8988T (cell line): ENCODE measurements at regions not wholly inside any gene's neighbourhood (a gene's known extent, or its start where the extent isn't known, plus 50 kb on each side); places are given as distances from the start of the nearest gene placed in this dataset.

Experiments used
- DNase-seq: peaks from one replicate; pipeline ENCODE4 v3.0.0; 2011

DNA sequence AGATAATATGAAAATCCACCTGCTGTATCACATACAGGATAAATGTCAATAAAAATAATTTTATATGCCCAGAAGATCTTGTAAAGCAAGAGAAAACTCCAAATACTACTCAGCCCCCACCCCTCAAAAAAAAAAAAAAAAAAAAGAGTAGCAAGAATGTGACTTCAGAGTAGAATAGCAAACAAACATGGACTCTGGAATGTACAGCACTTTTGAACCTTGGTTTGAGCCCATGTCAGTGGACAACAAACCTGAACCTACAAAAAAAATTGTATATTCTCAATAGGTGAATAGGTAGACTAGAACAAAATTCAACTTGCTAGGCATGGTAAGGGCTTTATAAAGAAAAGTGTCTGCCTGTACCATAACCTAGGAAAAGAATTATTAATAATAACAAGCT is 428.0 kb downstream of the SLITRK6 start:
- DNase-seq: no peak

DNA sequence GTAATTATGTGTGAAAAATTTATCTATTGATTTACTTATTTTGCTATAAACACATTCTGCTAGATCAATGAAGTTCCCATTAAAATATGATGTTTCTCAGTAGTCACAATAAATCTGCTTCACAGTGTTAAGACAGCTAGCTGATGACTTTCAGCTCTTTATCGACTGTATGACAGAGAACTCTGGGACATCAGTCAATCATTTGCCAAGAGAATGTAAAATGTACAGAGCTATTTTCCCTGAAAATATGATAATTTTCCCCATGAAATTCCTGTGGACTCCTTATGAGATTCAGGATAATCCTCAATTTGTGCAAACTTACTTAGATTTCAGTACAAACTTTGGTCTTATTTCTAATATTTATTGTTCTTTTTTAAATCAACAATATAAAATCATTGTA is 430.5 kb downstream of the SLITRK6 start:
- DNase-seq: no peak

DNA sequence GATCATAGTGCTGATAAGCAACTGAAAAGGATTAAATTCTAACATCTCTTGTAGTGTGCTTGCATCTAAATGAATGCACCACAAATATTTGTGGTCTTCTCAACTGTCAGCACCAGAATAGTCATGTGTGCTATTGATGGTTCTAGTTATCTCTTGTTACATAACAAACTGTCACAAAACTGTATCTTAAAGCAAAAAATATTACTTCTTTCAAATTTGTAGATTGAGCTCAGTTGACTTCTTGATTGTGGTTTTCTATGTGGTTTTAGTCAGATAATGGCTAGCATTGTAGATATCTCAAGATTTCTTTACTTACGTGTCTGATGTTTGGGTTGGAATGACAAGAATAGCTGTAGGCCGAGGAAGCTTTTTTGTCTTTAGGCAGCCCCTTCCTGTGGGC is 431.3 kb downstream of the SLITRK6 start:
- no peak for DNase-seq

DNA sequence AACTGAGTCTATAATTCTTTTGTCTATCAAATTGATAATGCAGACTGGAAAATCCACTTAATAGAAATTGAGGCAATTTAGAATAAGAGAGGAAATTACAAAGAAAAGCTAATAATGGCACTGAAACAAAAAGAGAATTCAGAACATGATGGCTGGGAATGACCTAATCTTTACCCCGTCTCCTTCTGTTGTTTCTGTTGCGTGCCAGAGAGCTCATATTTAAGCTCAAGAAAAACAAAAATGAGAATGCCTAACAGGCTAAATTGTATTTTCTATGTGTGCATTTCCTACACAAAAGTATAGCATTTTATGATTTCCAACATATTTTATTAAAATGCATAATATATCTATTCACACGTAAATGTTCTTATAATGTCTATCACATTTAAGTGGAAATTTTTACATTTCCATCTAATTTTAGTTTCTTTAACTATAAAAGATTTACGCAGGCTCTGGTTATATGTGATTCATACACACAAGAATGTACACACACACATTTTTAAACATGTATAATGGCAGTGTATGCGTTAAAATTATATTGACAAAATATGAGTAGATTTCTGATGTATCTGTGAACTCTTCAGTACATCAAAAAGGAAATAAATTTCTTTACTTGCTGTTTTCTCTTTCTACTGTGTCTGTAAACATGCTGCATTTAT is 432.3 kb downstream of the SLITRK6 start:
- DNase-seq: no peak

DNA sequence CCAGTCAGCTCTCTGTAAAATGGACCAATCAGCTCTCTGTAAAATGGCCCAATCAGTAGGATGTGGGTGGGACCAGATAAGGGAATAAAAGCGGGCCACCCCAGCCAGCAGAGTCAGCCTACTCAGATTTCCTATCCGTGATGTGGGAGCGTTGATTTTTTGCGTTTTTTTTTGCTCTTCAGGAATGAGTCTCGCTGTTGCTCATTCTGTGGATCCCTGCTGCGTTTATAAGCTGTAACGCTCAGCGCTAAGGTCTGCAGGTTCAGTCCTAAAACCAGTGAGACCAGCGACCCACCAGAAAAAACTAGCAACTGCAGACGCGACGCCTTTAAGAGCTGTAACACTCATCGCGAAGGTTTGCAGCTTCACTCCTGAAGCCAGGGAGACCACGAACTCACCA is 435.7 kb downstream of the SLITRK6 start:
- DNase-seq: no peak

DNA sequence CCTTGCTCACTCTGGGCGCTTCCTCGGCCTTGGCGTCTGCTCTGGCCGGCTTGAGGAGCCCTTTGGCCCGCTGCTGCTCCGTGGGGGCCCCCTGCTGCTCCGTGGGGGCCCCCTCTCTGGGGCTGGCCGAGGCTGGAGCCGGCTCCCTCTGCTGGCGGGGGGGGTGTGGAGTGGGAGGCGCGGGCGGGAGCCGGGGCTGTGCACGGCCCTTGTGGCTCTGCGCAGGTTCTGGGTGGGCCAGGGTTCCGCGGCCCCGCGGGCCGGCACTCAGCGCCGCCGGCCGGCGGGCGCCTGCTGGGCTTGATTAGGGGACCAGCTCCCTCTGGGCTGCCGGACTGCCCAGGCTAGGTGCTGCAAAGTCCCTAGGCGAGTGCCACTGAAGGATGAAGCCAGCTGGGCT is 436.2 kb downstream of the SLITRK6 start:
- DNase-seq: no peak

DNA sequence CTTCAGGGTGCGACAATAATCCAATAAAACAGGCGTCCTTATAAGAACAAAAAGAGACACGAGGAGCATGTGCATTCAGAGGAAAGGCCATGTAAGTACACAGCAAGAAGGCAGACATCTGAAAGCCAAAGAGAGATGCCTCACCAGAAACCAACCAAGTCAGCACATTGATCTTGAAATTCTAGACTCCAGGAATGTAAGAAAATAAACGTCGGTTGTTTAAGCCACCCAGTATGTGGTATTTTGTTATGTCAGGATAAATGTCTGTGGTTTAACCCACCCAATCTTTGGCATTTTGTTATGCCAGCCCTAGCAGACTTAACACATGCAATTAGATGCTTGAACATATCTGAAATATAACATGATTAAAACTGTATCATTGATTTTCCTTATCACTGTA is 452.0 kb downstream of the SLITRK6 start:
- no peak for DNase-seq

DNA sequence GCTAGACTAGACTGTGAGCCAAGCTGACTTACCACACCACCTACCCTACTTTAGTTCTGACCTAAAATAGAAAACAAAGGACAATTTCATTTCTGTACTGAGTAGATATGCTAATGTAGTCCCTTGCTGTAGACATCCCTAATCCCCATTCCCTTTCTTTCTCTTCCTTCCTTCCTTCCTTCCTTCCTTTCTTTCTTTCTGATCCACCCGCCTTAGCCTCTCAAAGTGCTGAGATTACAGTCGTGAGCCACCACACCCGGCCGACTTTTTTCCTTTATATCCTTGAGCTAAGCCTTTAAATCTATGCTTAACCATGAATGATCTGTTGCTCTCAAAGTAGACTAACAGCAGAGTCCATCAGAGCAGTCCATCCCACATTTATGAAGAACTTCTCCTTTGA is 465.0 kb downstream of the SLITRK6 start:
- DNase-seq: no peak

DNA sequence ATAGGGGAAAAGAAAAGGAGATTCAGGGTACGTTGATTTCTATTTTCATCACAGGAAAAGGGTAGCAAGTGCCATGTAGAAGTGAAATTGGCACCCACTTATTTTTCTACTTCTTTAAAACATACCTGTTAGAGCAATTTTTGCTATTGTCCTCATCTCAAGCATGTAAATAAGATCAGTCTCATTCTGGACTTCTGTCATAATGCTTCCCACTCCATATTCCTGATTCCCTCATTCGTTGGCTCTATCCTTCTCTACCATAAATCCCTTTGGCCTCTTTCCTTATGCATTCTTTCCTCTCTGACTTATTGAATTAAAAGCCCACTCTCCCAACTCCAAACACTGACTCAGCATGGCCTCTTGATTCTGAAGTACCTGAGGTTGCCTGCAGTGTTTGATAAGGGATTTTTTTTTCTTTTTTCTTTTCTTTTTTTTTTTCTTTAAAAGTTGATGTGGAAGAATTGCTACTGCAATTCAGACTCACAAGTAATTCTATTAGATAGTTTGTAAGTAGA is 465.7 kb downstream of the SLITRK6 start:
- no peak for DNase-seq

DNA sequence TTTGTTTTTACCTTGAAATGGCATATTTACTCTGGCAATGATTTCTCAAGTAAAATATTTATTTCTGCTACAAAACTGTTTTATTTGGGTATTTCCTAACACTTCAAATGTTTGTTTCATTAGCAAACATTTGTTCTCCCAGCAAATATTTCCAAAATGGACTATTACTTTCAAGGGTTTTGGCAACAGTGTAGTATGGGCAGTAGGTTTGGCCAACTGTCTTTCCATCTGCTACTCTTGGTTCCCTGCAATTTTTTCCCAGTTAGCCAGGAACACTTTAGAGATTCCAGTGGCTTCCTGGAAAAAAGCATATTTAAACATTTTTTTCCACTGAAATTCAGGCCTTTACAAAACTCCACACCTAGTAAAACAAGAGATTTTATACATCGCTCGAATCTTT is 466.6 kb downstream of the SLITRK6 start:
- no peak for DNase-seq

DNA sequence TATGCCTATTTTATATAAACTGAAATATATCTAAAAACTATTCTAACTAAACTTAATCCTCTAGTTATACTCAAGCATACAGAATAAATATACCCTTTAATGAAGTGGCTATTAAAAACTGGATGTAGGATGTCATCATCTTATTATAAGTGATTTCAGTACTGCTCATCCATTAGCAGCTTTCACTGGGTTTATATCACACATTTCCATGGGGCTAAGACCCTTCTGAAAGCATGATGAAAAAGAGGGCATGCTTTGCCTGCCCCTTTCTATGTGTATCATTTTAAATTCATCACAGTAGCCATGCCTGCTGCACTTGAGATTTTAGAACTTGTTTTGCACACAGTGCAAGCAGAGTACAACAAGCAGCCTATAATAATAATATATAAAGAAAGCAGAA is 477.5 kb downstream of the SLITRK6 start:
- DNase-seq: no peak

DNA sequence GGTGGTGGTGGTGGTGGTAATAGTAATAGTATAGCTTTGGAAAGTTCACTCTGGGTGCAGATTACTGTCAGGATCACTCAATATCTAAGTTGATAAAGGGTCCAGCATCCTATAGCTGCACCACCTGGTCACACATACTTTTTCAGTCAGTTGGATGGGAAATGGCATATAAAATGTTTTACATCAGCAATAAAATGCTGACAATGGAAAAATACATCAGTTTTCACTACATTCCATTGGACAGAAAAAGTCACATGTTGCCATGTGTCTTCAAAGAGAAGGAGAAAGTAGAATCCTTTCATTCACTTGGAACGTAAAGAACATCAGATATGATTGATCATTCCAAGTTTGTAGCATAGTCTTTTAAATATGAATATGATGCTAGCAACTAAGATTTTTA is 481.4 kb downstream of the SLITRK6 start:
- no peak for DNase-seq

DNA sequence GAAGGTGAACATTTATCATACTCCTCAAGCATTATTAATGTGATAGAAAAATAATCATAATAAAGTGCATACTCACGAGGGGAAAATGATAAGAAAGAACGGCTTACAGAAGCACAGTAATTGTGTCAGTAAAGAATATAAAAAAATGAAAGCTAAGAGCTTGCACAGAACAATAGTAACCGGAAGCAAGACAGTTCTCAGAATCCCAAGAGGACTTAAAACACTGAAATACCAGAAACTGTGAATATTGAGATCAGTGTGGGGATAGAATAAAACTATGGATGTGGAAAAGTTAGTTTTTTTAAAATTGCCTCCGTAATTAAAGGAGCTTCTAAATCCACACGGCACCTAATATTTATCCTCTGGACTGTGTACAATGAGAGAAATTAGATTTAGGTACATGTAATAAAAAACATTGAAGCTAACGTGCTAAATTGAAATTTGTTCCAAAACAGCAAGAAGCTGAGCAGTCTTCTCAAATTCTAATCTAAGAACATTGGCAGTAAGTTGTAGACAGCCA is 482.7 kb downstream of the SLITRK6 start:
- DNase-seq: no peak

DNA sequence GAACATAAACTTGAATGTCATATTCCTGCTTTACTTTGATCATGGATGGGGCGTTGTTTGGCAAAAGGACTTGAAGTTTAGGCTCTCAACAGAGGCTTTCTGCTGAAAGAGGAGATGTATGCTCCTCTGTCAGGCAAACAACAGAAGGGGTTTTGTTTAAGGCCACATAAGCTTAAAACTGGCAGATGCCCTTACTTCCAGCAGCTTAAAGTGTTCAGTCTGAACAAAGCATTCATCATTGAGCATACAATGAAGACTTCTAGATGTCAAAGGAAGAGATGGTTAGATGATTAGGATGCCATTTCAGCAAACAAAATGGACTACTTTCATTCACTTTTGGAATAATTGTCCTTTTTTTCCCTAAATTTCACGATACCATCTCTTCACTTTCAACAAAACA is 484.5 kb downstream of the SLITRK6 start:
- no peak for DNase-seq

DNA sequence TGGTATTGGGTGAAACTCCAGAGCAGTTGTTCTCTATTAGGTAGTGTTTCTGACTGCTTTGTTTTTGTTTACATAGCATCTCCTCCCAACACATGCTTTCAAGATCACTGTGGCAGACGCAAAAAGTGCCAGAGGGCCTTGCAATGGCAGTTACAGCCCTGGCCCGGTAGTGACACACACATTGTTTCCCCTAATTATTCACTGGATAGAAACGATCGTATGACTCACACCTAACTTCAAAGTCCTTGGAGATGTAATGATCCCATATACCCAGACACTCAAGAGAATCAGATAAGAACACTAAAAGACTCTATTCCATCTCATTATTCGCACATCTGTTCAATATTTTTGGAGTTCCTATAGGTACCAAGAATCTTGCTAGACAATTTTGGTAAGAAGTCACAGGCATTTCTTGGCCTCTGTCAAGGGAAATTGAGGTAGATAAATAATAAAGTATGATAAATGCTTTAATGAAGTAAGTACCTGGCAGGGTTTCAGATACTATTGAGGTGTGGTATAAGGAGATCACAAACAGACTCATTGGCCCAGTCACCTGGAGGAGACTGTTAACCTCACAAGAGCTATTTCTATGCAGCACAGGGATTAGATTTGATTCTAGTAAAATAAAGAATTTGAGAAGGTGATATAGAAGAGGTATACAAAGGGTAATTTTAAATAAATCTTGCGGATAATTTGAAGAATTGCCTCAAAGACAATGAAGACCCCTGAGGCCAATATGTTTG is 485.3 kb downstream of the SLITRK6 start:
- DNase-seq: no peak

DNA sequence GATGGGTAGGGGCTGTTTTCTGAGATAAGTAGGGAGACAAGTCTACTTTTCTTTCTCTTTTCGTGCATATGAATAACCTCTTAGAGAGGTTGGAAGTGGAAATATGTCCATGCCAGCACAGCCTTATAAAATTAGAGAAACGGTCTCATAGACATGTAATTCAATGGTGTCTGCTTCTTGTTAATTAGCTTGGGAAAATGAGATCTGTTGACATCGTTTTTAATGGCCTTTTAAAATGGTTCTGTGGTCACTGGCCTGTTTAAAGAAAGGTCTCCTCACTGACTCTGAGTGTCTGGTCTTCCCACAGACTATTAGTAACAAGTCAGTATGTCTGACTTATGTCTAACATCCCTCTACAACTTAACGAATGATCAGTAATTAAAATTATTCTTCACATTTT is 487.1 kb downstream of the SLITRK6 start:
- DNase-seq: no peak

DNA sequence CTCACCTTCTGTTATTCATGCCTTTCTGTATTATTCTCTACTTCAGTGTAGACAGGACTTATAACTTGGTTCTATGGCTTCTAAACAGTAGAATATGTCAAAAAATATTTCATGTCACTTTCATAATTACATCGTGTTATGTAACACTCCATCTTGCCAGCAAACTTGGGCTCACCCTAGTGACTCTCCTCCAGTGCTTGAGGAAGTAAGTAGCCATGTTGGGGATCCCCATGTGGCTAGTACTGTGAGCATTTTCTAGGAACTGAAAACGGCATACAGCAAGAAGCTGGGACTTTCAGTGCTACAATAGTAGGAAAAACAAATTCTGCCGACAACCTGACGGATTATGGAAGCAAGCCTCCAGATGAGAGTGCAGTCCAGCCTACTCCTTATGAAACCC is 495.6 kb downstream of the SLITRK6 start:
- DNase-seq: no peak

DNA sequence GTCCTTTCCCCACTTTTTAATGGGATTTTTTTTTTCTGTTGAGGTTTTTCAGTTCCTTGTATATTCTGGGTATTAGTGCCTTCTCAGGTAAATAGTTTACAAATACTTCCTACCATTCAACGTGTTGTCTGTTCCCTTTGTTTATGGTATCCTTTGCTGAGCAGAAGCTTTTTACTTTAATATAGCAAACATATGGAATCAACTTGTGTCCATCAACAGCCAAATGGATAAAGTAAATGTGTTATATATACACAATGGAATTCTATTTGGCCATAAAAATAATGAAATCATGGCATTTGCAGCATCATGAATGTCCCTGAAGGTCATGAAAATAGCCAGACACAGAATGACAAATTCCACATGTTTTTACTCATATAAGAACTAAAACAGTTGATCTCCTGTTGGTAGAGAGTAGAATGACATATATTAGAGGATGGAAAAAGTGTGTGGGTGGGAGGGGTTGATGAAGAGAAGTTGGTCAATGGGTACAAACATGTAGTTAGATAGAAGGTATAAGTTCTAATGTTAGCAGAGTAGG is 500.8 kb downstream of the SLITRK6 start:
- no peak for DNase-seq

DNA sequence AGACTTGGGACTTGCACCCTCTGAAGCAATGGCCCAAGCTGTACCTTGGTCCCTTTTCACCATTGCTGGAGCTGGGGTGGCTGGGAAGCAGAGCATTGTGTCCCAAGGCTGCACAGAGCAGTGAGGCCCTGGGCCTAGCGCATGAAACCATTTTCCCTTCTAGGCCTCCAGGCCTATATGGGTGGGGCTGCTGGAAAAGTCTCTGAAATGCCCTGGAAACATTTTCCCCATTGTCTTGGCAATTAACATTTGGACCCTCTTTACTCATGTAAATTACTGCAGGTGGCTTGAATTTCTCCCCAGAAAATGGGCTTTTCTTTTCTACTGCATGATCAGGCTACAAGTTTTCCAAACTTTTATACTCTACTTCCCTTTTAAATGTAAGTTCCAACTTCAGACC is 510.5 kb downstream of the SLITRK6 start:
- no peak for DNase-seq

DNA sequence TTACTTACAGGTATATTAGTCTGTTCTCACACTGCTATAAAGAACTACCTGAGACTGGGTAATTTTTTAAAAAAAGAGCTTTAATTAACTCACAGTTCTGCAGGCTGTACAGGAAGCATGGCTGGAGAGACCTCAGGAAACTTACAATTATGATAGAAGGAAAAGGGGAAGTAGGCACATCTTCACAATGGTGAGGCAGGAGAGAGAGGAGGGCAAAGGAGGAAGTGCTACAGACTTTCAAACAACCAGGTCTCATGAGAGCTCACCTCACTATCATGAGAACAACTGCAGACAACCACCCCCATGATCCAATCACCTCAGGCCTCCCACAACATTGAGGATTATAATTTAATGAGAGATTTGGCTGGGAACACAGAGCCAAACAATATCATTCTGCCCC is 511.7 kb downstream of the SLITRK6 start:
- no peak for DNase-seq

DNA sequence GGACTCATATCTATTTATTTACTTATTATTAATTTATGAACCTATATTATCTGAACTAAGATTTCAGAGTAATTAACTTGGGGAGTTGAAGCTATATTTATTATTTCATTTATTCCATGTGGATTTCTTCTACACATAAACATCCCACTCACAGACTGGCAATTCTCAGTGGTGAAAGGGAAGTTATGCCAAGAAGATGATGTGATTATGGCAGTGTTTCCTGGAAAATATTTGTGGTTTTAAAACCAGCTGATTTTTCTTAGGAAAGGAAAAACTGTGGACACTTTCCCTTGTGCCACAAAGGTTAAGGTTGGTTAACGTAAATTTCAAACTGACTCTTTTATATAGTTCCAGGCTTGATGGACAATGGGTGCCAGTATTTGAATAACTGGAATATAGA is 513.1 kb downstream of the SLITRK6 start:
- no peak for DNase-seq

DNA sequence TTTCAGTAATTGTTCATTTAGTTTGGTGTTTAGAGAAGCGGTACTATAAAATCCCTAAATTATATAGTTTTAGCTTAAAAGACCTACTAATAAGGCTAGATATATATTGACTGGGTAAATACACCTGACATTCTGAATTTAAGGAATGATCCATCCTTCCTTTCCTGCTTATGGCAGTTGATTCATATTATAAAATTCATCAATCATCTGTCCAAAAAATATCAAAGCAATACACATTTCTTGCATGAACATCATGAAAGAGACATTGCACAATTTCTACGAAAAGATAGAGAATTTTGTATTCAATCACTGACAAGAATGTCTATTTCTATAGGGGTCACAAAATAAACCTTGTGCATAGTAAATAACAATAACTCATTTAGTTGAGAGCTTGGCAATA is 514.9 kb downstream of the SLITRK6 start:
- DNase-seq: no peak

DNA sequence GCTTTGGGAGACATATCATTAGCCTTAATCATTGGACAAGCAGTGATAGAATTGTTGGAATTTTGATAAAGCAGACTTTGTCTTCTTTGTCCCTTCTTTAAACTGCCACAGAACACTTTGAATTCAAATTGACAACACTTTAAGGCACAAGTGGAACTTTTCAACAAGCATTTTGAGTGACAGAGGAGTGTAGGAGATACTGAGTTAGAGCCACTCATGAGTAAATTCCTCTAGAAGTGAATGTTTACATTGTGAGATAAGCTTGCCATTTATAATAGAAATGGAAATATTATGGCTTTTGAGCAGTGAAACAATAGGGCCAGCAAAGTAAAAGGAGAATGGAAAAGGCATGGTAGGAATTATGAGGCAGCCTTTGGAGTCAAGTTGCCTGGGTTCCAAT is 515.8 kb downstream of the SLITRK6 start:
- no peak for DNase-seq

DNA sequence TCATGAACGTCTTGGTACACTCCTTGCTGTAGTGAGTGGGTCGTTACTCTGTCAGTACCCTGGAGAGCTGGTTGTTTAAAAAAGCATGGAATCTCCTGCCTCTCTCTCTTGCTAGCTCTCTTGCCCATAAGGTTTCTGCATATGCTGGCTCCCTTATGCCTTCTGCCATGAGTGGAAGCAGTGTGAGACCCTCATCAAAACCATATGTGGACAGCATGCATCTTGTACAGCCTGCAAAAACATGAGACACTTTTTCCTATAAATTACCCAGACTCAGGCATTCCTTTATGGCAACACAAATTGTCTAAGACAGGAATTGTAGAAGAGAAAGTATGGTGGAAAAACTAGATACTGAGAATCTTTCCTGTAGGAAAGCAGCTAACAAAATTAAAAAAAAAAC is 516.3 kb downstream of the SLITRK6 start:
- DNase-seq: no peak
